MCF 10A (cell line): ENCODE measurements at regions not wholly inside any gene's neighbourhood (a gene's known extent, or its start where the extent isn't known, plus 50 kb on each side); places are given as distances from the start of the nearest gene placed in this dataset.

Source experiments
- BruUV-seq: library from RNA; stranded (reverse); fragments of 400-500 nt; replicated peaks from 2 replicates; lab custom pipeline; 2021; lab: Mats Ljungman, UMichigan
- CTCF ChIA-PET: fragments of 300-600 bp; sonication (Branson Sonifier 250); formaldehyde crosslinking; extraction: SDS; loops from one replicate; lab custom pipeline; 2021; ENCODE audit warnings: antibody characterized with exemption, inconsistent platforms; lab: Yijun Ruan, JAX
- POLR2A ChIA-PET: fragments of 300-600, 350-650 bp; sonication (Branson Sonifier 250); formaldehyde crosslinking; extraction: SDS; loops from one replicate; lab custom pipeline; 2020; ENCODE audit warnings: antibody characterized with exemption, inconsistent platforms; lab: Yijun Ruan, JAX
- DNase-seq: peaks from one replicate; pipeline ENCODE4 v3.0.0-alpha.2; 2018; ENCODE audit not compliant: unreplicated experiment
- H3K27ac Mint-ChIP-seq: one replicate; pipeline ENCODE4 v1.8.0; 2022; ENCODE audit warnings: mild to moderate bottlenecking, low read depth, mixed read lengths; ENCODE audit not compliant: unreplicated experiment
- H3K27me3 Mint-ChIP-seq: one replicate; pipeline ENCODE4 v1.8.0; 2022; ENCODE audit warnings: mixed read lengths; ENCODE audit not compliant: insufficient read depth, unreplicated experiment
- H3K36me3 Mint-ChIP-seq: one replicate; pipeline ENCODE4 v1.8.0; 2022; ENCODE audit warnings: mild to moderate bottlenecking, moderate library complexity, mixed read lengths; ENCODE audit not compliant: insufficient read depth, unreplicated experiment
- H3K4me1 Mint-ChIP-seq: one replicate; pipeline ENCODE4 v1.8.0; 2022; ENCODE audit warnings: mixed read lengths; ENCODE audit not compliant: insufficient read depth, unreplicated experiment
- H3K4me3 Mint-ChIP-seq: one replicate; pipeline ENCODE4 v1.8.0; 2022; ENCODE audit warnings: mild to moderate bottlenecking, moderate library complexity, mixed read lengths; ENCODE audit not compliant: unreplicated experiment
- H3K9me3 Mint-ChIP-seq: one replicate; pipeline ENCODE4 v1.8.0; 2022; ENCODE audit warnings: mixed read lengths; ENCODE audit not compliant: unreplicated experiment
- CTCF ChIP-seq: fragments of 200-600 bp; IDR thresholded peaks from one replicate; pipeline ENCODE4 v1.8.0; 2022; ENCODE audit warnings: antibody characterized with exemption, mild to moderate bottlenecking; ENCODE audit not compliant: unreplicated experiment
- intact Hi-C: fragments of 100-400 bp; cut with micrococcal nuclease; formaldehyde crosslinking; loops from 2 replicates; pipeline ENCODE4 v1.14.1; 2022

- Mint-ChIP-seq H3K9me3 (no peaks in the 10 kb centered on the region), H3K36me3 (no peaks in the 10 kb centered on the region), H3K27me3 (no peaks in the 10 kb centered on the region), H3K4me1 (no peaks in the 10 kb centered on the region), H3K27ac (no peak overlapping the region), H3K4me3 (no peak overlapping the region)
- no peak for TF ChIP-seq CTCF
- BruUV-seq = no TSS peak
- POLR2A ChIA-PET = no interaction called here
- intact Hi-C loops = no loop called here
- no peak for DNase-seq
- CTCF ChIA-PET = no interaction called here
Measured at GRCh38 chr13:28564030-28564429, 69.1 kb upstream of the FLT1 start.

- Mint-ChIP-seq H3K4me1 (no peaks in the 10 kb centered on the region), H3K27ac (no peak overlapping the region), H3K36me3 (no peaks in the 10 kb centered on the region), H3K9me3 (no peaks in the 10 kb centered on the region), H3K4me3 (no peak overlapping the region), H3K27me3 (no peaks in the 10 kb centered on the region)
- no peak for DNase-seq
- TF ChIP-seq CTCF = no peak
- intact Hi-C loops = no loop called here
- POLR2A ChIA-PET = interaction anchor here (0.6 kb wide), 1 partner anchor 84 kb away, joined by 5 read pairs; no protein-coding TSS in a partner anchor
- BruUV-seq = no TSS peak
- CTCF ChIA-PET = no interaction called here
Measured at GRCh38 chr13:28563609-28564008, 68.7 kb upstream of the FLT1 start.

- no peak for DNase-seq
- intact Hi-C loops = no loop called here
- CTCF ChIA-PET = interaction anchor here (1.1 kb wide), 1 partner anchor 33 kb away, joined by 4 read pairs; no protein-coding TSS in a partner anchor
- Mint-ChIP-seq H3K36me3 (no peaks in the 10 kb centered on the region), H3K9me3 (no peaks in the 10 kb centered on the region), H3K27ac (no peak overlapping the region), H3K4me3 (no peak overlapping the region), H3K4me1 (no peaks in the 10 kb centered on the region), H3K27me3 (no peaks in the 10 kb centered on the region)
- POLR2A ChIA-PET = no interaction called here
- no TSS peak for BruUV-seq
- TF ChIP-seq CTCF = no peak
Measured at GRCh38 chr13:28560612-28561011, 65.7 kb upstream of the FLT1 start.

- Mint-ChIP-seq H3K36me3 (no peaks in the 10 kb centered on the region), H3K27ac (no peak overlapping the region), H3K9me3 (no peaks in the 10 kb centered on the region), H3K4me3 (no peak overlapping the region), H3K27me3 (no peaks in the 10 kb centered on the region), H3K4me1 (no peaks in the 10 kb centered on the region)
- DNase-seq = no peak
- intact Hi-C loops = no loop called here
- BruUV-seq = no TSS peak
- CTCF ChIA-PET = no interaction called here
- no peak for TF ChIP-seq CTCF
- POLR2A ChIA-PET = no interaction called here
Measured at GRCh38 chr13:28559636-28560259, 64.8 kb upstream of the FLT1 start.
